ENCODE measurements at regions not wholly inside any gene's neighbourhood (a gene's known extent, or its start where the extent isn't known, plus 50 kb on each side); places are given as distances from the start of the nearest gene placed in this dataset.

- DNase-seq (ENCODE audit: insufficient read length, low spot score) (no peak), FAIRE-seq (no peak)
- TF ChIP-seq TAF1 (IDR thresholded peaks at IDR 0.05; ENCODE audit: low read depth, low read length) = no peak
- TF ChIP-seq POU2F2 (IDR thresholded peaks at IDR 0.05; ENCODE audit: low read depth, low read length) = no peak
- TF ChIP-seq SPI1 (IDR thresholded peaks at IDR 0.05; ENCODE audit: low read depth, low read length) = no peak
- TF ChIP-seq POLR2AphosphoS5 (IDR thresholded peaks at IDR 0.05; ENCODE audit: low read depth, low read length) = no peak
- no peak for TF ChIP-seq PAX5 (IDR thresholded peaks at IDR 0.05; ENCODE audit: insufficient read depth, low read length, severe bottlenecking)
- no peak for TF ChIP-seq POLR2A (IDR thresholded peaks at IDR 0.05; ENCODE audit: low read depth, low read length)
Measured at GRCh38 chr4:7128234-7128633, 60.4 kb upstream of the GRPEL1 start.

GRCh38 chr4:7127576-7127975, 59.7 kb upstream of the GRPEL1 start:
- FAIRE-seq (no peak), DNase-seq (ENCODE audit: insufficient read length, low spot score) (no peak)
- TF ChIP-seq TAF1 (IDR thresholded peaks at IDR 0.05; ENCODE audit: low read depth, low read length) = no peak
- no peak for TF ChIP-seq SPI1 (IDR thresholded peaks at IDR 0.05; ENCODE audit: low read depth, low read length)
- no peak for TF ChIP-seq POLR2AphosphoS5 (IDR thresholded peaks at IDR 0.05; ENCODE audit: low read depth, low read length)
- TF ChIP-seq PAX5 (IDR thresholded peaks at IDR 0.05; ENCODE audit: insufficient read depth, low read length, severe bottlenecking) = no peak
- no peak for TF ChIP-seq POU2F2 (IDR thresholded peaks at IDR 0.05; ENCODE audit: low read depth, low read length)
- TF ChIP-seq POLR2A (IDR thresholded peaks at IDR 0.05; ENCODE audit: low read depth, low read length) = no peak

- no peak for DNase-seq (ENCODE audit: insufficient read length, low spot score)
- FAIRE-seq = no peak
- TF ChIP-seq PAX5 (IDR thresholded peaks at IDR 0.05; ENCODE audit: insufficient read depth, low read length, severe bottlenecking) (no peak), SPI1 (IDR thresholded peaks at IDR 0.05; ENCODE audit: low read depth, low read length) (no peak), POLR2A (IDR thresholded peaks at IDR 0.05; ENCODE audit: low read depth, low read length) (no peak), TAF1 (IDR thresholded peaks at IDR 0.05; ENCODE audit: low read depth, low read length) (no peak), POLR2AphosphoS5 (IDR thresholded peaks at IDR 0.05; ENCODE audit: low read depth, low read length) (no peak), POU2F2 (IDR thresholded peaks at IDR 0.05; ENCODE audit: low read depth, low read length) (no peak)
Measured at GRCh38 chr4:7126981-7127380, 59.1 kb upstream of the GRPEL1 start.

GRCh38 chr4:7124689-7125442, 57.0 kb upstream of the GRPEL1 start:
- no peak for FAIRE-seq
- TF ChIP-seq TAF1 (IDR thresholded peaks at IDR 0.05; ENCODE audit: low read depth, low read length) (no peak), PAX5 (IDR thresholded peaks at IDR 0.05; ENCODE audit: insufficient read depth, low read length, severe bottlenecking) (no peak), POU2F2 (IDR thresholded peaks at IDR 0.05; ENCODE audit: low read depth, low read length) (no peak), POLR2AphosphoS5 (IDR thresholded peaks at IDR 0.05; ENCODE audit: low read depth, low read length) (no peak), SPI1 (IDR thresholded peaks at IDR 0.05; ENCODE audit: low read depth, low read length) (no peak), POLR2A (IDR thresholded peaks at IDR 0.05; ENCODE audit: low read depth, low read length) (no peak)
- DNase-seq (ENCODE audit: insufficient read length, low spot score) = no peak

- FAIRE-seq = no peak
- no peak for DNase-seq (ENCODE audit: insufficient read length, low spot score)
Measured at GRCh38 chr4:7121866-7122653, 54.2 kb upstream of the GRPEL1 start.

GRCh38 chr4:7121174-7121573, 53.3 kb upstream of the GRPEL1 start:
- no peak for TF ChIP-seq POLR2A (IDR thresholded peaks at IDR 0.05; ENCODE audit: low read depth, low read length)
- no peak for TF ChIP-seq POLR2AphosphoS5 (IDR thresholded peaks at IDR 0.05; ENCODE audit: low read depth, low read length)
- no peak for TF ChIP-seq POU2F2 (IDR thresholded peaks at IDR 0.05; ENCODE audit: low read depth, low read length)
- no peak for TF ChIP-seq SPI1 (IDR thresholded peaks at IDR 0.05; ENCODE audit: low read depth, low read length)
- no peak for TF ChIP-seq PAX5 (IDR thresholded peaks at IDR 0.05; ENCODE audit: insufficient read depth, low read length, severe bottlenecking)
- no peak for TF ChIP-seq TAF1 (IDR thresholded peaks at IDR 0.05; ENCODE audit: low read depth, low read length)
- DNase-seq (ENCODE audit: insufficient read length, low spot score) (no peak), FAIRE-seq (no peak)

More at GRCh38 chr4:7121866-7122653, 54.2 kb upstream of the GRPEL1 start:
- TF ChIP-seq POU2F2 (IDR thresholded peaks at IDR 0.05; ENCODE audit: low read depth, low read length) (no peak), PAX5 (IDR thresholded peaks at IDR 0.05; ENCODE audit: insufficient read depth, low read length, severe bottlenecking) (no peak), POLR2AphosphoS5 (IDR thresholded peaks at IDR 0.05; ENCODE audit: low read depth, low read length) (no peak), POLR2A (IDR thresholded peaks at IDR 0.05; ENCODE audit: low read depth, low read length) (no peak), TAF1 (IDR thresholded peaks at IDR 0.05; ENCODE audit: low read depth, low read length) (no peak), SPI1 (IDR thresholded peaks at IDR 0.05; ENCODE audit: low read depth, low read length) (no peak)

GRCh38 chr4:7120341-7120740, 52.5 kb upstream of the GRPEL1 start:
- no peak for TF ChIP-seq POU2F2 (IDR thresholded peaks at IDR 0.05; ENCODE audit: low read depth, low read length)
- no peak for TF ChIP-seq PAX5 (IDR thresholded peaks at IDR 0.05; ENCODE audit: insufficient read depth, low read length, severe bottlenecking)
- TF ChIP-seq SPI1 (IDR thresholded peaks at IDR 0.05; ENCODE audit: low read depth, low read length) = no peak
- no peak for TF ChIP-seq TAF1 (IDR thresholded peaks at IDR 0.05; ENCODE audit: low read depth, low read length)
- TF ChIP-seq POLR2A (IDR thresholded peaks at IDR 0.05; ENCODE audit: low read depth, low read length) = no peak
- TF ChIP-seq POLR2AphosphoS5 (IDR thresholded peaks at IDR 0.05; ENCODE audit: low read depth, low read length) = no peak
- DNase-seq (ENCODE audit: insufficient read length, low spot score) = no peak
- FAIRE-seq = peak; percentile 58

GRCh38 chr4:7118013-7118832, 50.4 kb upstream of the GRPEL1 start:
- FAIRE-seq = no peak
- no peak for TF ChIP-seq PAX5 (IDR thresholded peaks at IDR 0.05; ENCODE audit: insufficient read depth, low read length, severe bottlenecking)
- no peak for TF ChIP-seq SPI1 (IDR thresholded peaks at IDR 0.05; ENCODE audit: low read depth, low read length)
- TF ChIP-seq POU2F2 (IDR thresholded peaks at IDR 0.05; ENCODE audit: low read depth, low read length) = no peak
- no peak for TF ChIP-seq POLR2A (IDR thresholded peaks at IDR 0.05; ENCODE audit: low read depth, low read length)
- TF ChIP-seq TAF1 (IDR thresholded peaks at IDR 0.05; ENCODE audit: low read depth, low read length) = no peak
- TF ChIP-seq POLR2AphosphoS5 (IDR thresholded peaks at IDR 0.05; ENCODE audit: low read depth, low read length) = no peak
- DNase-seq (ENCODE audit: insufficient read length, low spot score) = no peak

Data from GM12891 (cell line).